IPS-NIHi11 (cell line): ENCODE measurements at regions not wholly inside any gene's neighbourhood (a gene's known extent, or its start where the extent isn't known, plus 50 kb on each side); places are given as distances from the start of the nearest gene placed in this dataset.
A peak's percentile ranks its signal among the peaks of the same experiment; 100 is the strongest.

Source experiments
- DNase-seq: peaks from one replicate; pipeline ENCODE4 v3.0.0; 2012; ENCODE audit warnings: mixed read lengths, low spot score

GRCh38 chr2:228705318-228705717 is 523.8 kb upstream of the SPHKAP start:
- no peak for DNase-seq

- DNase-seq = no peak
Observed at GRCh38 chr2:228703152-228703551, 521.7 kb upstream of the SPHKAP start.

GRCh38 chr2:228701506-228701905 is 520.0 kb upstream of the SPHKAP start:
- DNase-seq = no peak

- DNase-seq = no peak
Observed at GRCh38 chr2:228700638-228701037, 519.2 kb upstream of the SPHKAP start.

DNA sequence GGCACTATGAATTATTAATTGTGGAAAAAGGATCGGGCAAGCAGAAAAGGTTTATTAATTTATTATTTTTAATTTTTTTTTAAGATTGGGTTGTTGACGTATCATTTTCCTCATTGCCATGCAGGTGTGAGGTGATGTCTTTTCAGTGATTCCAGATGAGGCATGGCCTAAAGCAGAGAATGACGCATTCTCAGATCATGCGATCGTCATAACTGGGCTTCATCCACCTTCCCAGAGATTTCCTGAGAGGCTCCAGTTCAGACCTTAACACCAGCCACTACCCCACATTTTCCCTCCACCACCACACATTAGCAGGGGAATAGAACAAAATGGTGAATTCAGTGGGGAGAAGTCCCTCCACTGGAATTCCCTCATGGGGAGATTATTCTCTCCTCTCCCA is 518.4 kb upstream of the SPHKAP start:
- no peak for DNase-seq

GRCh38 chr2:228699400-228699799 is 517.9 kb upstream of the SPHKAP start:
- no peak for DNase-seq

- no peak for DNase-seq
Observed at GRCh38 chr2:228698963-228699362, 517.5 kb upstream of the SPHKAP start.

DNA sequence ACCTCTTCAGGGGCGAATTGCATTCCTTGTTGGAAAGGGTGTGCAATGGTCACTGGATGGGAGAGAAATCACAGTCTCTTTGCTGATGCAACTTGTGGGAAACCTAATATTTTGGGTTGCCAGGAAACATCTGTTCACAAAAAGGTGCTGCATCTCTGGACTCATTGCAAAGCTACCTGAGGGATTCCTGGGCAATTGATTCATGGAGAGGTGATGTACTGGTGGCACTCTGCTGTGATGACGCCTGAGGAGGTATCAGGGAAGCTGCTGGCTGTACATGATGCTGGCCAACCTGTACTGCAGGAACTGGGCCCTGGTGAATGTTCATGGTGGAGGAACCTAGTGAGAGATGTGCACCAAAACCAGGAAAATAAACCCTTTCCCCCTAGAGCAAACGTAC is 516.0 kb upstream of the SPHKAP start:
- DNase-seq = no peak

DNA sequence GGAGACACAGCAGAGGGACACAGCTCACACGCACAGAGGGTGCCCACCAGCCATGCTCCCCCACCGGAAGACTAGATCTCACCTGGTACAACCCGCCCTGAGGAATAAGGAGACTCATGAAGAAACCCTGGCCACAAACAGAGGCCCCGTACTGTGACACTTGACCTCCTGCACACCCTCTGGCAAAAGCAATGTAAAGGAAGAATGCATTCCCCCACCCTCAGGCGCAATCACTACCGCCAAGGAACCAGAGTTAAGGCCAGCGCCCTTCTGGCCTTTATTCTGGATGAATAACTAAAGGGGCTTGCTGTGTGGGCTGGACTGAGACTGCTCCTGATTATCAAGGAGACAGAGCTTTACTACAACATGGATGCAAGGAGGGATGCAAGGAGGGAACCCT is 509.2 kb upstream of the SPHKAP start:
- no peak for DNase-seq

DNA sequence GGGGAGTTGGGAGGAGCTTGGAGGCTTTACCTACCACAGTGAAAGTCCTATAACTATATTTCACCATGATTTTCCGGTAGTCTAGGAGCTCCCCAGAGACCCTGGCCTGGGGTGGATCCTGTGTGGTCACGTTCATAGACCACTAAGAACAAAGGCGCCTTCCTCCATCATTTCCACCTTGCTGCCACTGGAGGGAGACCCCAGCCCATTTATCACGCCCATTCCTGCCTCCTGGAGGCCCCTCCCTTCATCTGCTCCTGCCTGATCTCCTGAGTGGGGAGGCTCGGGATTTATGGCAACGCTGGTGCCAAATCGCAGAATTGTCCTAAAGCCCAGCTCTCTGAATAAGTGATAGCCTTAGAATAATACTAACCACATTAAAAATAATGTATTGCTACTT is 507.6 kb upstream of the SPHKAP start:
- peak; percentile 67 for DNase-seq

- DNase-seq = no peak
Observed at GRCh38 chr2:228688007-228688645, 506.6 kb upstream of the SPHKAP start.

DNA sequence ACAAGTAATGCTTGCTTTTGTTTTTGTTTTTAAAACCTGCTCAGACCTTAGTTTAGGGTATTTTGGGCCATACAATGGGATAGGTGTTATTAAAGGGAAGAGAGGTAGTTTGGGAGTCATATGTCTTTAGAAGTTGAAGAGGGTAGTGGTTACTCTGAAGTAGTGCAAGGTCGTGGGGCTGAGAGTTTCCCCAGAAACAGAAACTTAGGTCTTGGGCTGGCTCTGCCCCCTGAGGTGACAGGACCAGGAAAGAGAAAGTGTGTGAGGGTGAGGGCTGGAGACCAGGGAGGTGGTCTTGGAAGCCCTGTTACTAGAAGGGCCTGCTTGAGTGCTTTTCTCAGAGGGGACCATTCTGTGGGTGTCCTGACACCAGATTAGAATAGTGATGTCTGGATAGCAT is 500.5 kb upstream of the SPHKAP start:
- no peak for DNase-seq

DNA sequence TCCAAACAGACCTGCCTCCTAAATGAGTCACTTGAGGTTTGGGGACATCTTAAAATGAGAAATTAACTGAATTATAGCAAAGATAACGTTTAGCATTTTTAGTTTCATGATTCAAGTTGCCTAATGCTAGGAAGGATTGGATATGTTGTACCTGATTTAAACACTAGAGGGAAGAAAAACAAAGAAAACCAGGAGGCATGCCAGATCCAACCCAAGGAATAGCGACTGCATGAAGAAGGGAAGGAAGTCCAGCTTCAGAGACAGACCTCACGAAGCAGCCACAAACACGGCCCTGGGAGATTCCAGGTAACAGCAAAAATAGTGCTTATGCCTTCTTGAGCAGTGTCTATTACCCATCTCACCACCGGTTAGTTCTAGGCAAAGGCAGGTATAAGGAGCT is 499.9 kb upstream of the SPHKAP start:
- DNase-seq = no peak

- DNase-seq = no peak
Observed at GRCh38 chr2:228678110-228678509, 496.6 kb upstream of the SPHKAP start.

GRCh38 chr2:228675646-228676045 is 494.2 kb upstream of the SPHKAP start:
- no peak for DNase-seq

GRCh38 chr2:228675091-228675490 is 493.6 kb upstream of the SPHKAP start:
- DNase-seq = no peak

GRCh38 chr2:228673876-228674554 is 492.5 kb upstream of the SPHKAP start:
- DNase-seq = no peak

DNA sequence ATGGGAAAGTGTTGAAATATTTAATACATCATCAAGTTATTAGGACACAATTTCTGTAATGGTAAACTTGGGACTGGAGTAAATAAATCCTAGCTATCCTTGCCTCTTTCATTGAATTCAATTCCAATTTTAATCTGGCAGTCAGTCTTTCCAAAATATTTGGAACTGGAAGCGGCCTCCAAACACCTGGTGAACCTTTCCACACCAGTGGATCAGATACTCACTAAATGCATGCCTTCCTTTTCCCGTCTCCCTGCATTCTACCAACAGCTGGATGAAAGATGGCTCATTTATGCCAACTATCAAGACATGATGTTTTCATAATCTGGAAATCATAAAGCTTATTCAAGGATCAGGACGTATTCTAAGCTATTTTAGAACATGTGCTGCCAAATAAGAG is 488.2 kb upstream of the SPHKAP start:
- no peak for DNase-seq

DNA sequence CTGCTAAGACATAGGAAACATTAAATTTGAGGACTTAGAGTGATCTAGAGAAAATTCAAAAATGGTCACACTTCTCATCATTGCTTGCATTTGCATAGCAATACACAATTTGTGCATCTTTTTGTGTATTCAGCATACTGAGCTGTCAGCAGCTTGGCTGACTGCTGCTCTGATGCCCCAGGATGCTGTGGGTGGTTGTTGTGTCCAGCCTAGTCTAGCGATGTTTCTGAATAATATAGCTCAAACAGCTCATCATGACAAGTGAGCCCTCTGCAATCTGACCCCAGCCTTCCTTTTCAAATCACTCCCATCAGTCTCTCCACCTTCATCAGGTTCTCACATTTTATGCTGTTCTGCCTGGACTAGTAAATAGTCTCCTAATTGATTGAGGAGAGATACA is 483.7 kb upstream of the SPHKAP start:
- DNase-seq = no peak

GRCh38 chr2:228658998-228659397 is 477.5 kb upstream of the SPHKAP start:
- no peak for DNase-seq

GRCh38 chr2:228657807-228658402 is 476.4 kb upstream of the SPHKAP start:
- DNase-seq = peak; percentile 19

- DNase-seq = no peak
Observed at GRCh38 chr2:228655331-228655730, 473.8 kb upstream of the SPHKAP start.

DNA sequence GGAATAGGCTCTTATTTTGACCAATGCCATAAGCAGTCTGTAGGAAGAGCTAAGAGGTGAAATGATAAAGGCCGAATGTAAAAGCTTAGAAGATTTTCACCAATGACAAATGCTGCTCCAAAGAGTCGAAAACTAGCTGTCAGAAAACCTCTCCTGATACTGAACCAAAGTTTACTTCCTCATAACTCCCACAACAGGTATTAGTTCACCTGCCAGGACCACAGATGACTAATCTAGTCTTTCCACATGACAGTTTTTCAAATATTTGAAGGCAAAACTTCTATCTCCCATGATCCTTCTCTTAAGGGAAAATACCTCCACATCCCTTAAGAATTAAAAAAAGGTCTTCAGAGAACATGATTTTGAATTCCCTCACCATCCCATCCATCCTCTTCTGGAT is 473.2 kb upstream of the SPHKAP start:
- no peak for DNase-seq

- peak; percentile 14 for DNase-seq
Observed at GRCh38 chr2:228653884-228654283, 472.4 kb upstream of the SPHKAP start.
